ENCODE measurements at regions not wholly inside any gene's neighbourhood (a gene's known extent, or its start where the extent isn't known, plus 50 kb on each side); places are given as distances from the start of the nearest gene placed in this dataset.

DNA sequence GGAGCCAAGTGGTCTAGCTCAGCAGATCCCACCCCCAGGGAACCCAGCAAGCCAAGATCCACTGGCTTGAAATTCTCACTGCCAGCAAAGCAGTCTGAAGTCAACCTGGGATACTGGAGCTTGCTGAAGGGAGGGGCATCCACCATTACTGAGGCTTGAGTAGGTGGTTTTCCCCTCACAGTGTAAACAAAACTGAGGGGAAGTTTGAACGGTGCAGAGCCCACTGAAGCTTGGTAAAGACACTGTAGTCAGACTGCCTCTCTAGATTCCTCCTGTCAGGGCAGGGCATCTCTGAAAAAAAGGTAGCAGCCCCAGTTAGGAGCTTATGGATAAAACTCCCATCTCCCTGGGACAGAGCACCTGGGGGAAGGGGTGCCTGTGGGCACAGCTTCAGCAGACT, 819.5 kb upstream of the EPHA7 start:
- no peak for FAIRE-seq
- DNase-seq (ENCODE audit: insufficient read length, low spot score): no peak
- TF ChIP-seq, protein P1, sequence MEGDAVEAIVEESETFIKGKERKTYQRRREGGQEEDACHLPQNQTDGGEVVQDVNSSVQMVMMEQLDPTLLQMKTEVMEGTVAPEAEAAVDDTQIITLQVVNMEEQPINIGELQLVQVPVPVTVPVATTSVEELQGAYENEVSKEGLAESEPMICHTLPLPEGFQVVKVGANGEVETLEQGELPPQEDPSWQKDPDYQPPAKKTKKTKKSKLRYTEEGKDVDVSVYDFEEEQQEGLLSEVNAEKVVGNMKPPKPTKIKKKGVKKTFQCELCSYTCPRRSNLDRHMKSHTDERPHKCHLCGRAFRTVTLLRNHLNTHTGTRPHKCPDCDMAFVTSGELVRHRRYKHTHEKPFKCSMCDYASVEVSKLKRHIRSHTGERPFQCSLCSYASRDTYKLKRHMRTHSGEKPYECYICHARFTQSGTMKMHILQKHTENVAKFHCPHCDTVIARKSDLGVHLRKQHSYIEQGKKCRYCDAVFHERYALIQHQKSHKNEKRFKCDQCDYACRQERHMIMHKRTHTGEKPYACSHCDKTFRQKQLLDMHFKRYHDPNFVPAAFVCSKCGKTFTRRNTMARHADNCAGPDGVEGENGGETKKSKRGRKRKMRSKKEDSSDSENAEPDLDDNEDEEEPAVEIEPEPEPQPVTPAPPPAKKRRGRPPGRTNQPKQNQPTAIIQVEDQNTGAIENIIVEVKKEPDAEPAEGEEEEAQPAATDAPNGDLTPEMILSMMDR (IDR thresholded peaks at IDR 0.05; ENCODE audit: insufficient read depth, missing control alignments): no peak

DNA sequence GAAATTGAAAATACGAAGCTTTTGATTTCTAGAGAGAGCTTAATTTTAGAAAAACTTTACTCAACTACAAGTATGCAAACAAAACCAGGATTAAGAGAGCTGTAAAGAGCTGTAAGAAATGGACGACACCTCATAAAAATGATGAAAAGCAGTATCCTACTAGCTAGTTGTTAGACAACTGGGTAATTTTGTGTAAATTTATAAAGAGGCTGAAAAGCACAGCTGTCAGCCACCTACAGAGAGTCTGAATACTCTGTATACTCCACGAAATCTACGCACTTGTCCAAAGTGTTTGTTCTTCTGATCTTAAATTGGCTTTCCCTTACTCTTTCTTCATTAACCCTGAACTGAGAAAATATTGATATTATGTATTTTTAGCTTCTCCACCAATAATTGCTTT, 808.4 kb upstream of the EPHA7 start:
- no peak for FAIRE-seq

DNA sequence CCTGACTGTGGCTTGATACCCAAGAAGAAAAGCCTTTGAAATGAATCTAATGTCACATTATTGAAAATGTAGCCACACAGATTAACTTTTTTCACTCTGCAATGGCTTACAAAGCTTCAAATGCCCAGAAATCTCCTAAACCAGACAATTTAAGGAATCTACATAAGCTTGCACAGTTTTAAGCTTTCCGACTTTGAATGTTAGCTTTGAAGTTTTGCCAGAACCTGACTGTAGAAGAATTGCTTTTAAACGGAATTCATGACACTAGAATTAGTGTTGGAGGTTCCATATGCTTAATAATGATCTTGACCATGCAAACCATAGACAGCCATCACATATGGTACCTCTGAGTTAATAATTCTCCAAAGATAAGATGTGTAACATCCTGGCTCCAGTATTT, 798.5 kb upstream of the EPHA7 start:
- no peak for FAIRE-seq
- no peak for DNase-seq (ENCODE audit: insufficient read length, low spot score)
- TF ChIP-seq, protein P1 (IDR thresholded peaks at IDR 0.05; ENCODE audit: insufficient read depth, missing control alignments): no peak

More for the DNA sequence above, 808.4 kb upstream of the EPHA7 start:
- DNase-seq (ENCODE audit: insufficient read length, low spot score): no peak
- TF ChIP-seq, protein P1 (IDR thresholded peaks at IDR 0.05; ENCODE audit: insufficient read depth, missing control alignments): no peak

DNA sequence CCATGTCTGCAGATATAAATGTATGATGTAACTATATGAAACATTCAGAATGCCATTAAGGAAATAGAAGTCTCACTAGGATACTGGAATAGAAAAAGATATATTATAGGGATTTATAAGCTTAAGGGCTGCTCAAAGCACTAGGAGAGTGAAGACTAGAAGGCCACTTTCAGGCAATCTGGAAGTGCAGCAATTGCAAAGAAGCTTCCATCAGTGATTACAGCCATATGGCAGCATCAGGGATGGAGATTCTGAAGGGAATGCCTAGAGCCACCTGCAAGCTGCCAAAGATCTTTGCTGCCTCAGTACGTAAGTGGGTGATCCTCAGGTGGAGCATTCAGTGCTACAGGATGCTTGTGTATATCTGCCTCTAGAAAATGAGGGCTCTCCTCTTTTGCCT, 796.2 kb upstream of the EPHA7 start:
- DNase-seq (ENCODE audit: insufficient read length, low spot score): no peak
- TF ChIP-seq, protein P1 (IDR thresholded peaks at IDR 0.05; ENCODE audit: insufficient read depth, missing control alignments): no peak
- peak; percentile 77 for FAIRE-seq

- DNase-seq (ENCODE audit: insufficient read length, low spot score): no peak
- TF ChIP-seq, protein P1 (IDR thresholded peaks at IDR 0.05; ENCODE audit: insufficient read depth, missing control alignments): no peak
- FAIRE-seq: no peak
These were observed 793.9 kb upstream of the EPHA7 start for GRCh38 chr6:94213226-94213625.

GRCh38 chr6:94196891-94197290, 777.5 kb upstream of the EPHA7 start:
- FAIRE-seq: peak; percentile 87
- TF ChIP-seq, protein P1 (IDR thresholded peaks at IDR 0.05; ENCODE audit: insufficient read depth, missing control alignments): no peak
- no peak for DNase-seq (ENCODE audit: insufficient read length, low spot score)

DNA sequence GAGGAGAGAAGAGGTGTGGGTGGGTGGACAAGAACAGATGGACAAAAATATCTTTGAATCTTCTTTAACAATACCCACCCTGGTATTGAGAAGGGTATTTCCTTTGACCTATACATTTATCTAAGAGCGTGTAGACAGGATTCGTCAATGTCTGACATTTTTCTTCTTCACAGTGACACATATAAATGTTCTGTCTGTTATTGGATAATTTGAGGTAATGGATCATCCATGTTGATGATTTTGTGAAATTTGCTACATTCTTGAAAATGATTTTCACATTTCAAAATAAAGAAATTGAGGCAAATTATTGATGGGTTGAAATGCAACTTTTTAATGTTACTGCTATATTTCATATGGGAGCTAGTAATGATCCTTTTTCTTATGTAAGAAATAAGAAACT, 770.7 kb upstream of the EPHA7 start:
- DNase-seq (ENCODE audit: insufficient read length, low spot score) (no peak), FAIRE-seq (peak; percentile 64)
- TF ChIP-seq, protein P1 (IDR thresholded peaks at IDR 0.05; ENCODE audit: insufficient read depth, missing control alignments): no peak

Measured in D721Med (cell line).